Renal pelvis (tissue), 1 donor: ENCODE measurements at regions not wholly inside any gene's neighbourhood (a gene's known extent, or its start where the extent isn't known, plus 50 kb on each side); places are given as distances from the start of the nearest gene placed in this dataset.
A peak's percentile ranks its signal among the peaks of the same experiment; 100 is the strongest.
"Not testable (repeated sequence)": the region's sequence is repeated elsewhere in the genome, so short reads cannot be mapped to it uniquely, and the experiment has no call there.

Experiments
- DNase-seq: peaks from one replicate; pipeline ENCODE4 v3.0.0-alpha.2; 2013

- DNase-seq, result no peak
Observed at GRCh38 chrX:5702890-5703289, 525.8 kb downstream of the NLGN4X start.

GRCh38 chrX:5695971-5696370 is 532.7 kb downstream of the NLGN4X start:
- DNase-seq, result no peak

- DNase-seq, result no peak
Observed at GRCh38 chrX:5683996-5684395, 544.7 kb downstream of the NLGN4X start.

- no peak for DNase-seq
Observed at GRCh38 chrX:5681159-5681558, 547.5 kb downstream of the NLGN4X start.

- no peak for DNase-seq
Observed at GRCh38 chrX:5674036-5674435, 554.6 kb downstream of the NLGN4X start.

- DNase-seq, result no peak
Observed at GRCh38 chrX:5672099-5672498, 556.6 kb downstream of the NLGN4X start.

- not testable (repeated sequence) for DNase-seq
Observed at GRCh38 chrX:5666689-5667088, 562.0 kb downstream of the NLGN4X start.

GRCh38 chrX:5656544-5656943 is 572.1 kb downstream of the NLGN4X start:
- DNase-seq, result no peak

GRCh38 chrX:5650904-5651303 is 577.8 kb downstream of the NLGN4X start:
- no peak for DNase-seq

- DNase-seq, result no peak
Observed at GRCh38 chrX:5648941-5649568, 579.6 kb downstream of the NLGN4X start.

- no peak for DNase-seq
Observed at GRCh38 chrX:5646818-5647217, 581.8 kb downstream of the NLGN4X start.

- no peak for DNase-seq
Observed at GRCh38 chrX:5644776-5645175, 583.9 kb downstream of the NLGN4X start.

- DNase-seq, result no peak
Observed at GRCh38 chrX:5640071-5640470, 588.6 kb downstream of the NLGN4X start.

GRCh38 chrX:5638572-5638971 is 590.1 kb downstream of the NLGN4X start:
- no peak for DNase-seq

GRCh38 chrX:5632887-5633286 is 595.8 kb downstream of the NLGN4X start:
- no peak for DNase-seq

- DNase-seq, result no peak
Observed at GRCh38 chrX:5632061-5632614, 596.5 kb downstream of the NLGN4X start.

GRCh38 chrX:5617666-5618065 is 611.0 kb downstream of the NLGN4X start:
- no peak for DNase-seq

GRCh38 chrX:5595570-5595969 is 633.1 kb downstream of the NLGN4X start:
- DNase-seq, result no peak

GRCh38 chrX:5586726-5587125 is 641.9 kb downstream of the NLGN4X start:
- no peak for DNase-seq

GRCh38 chrX:5575407-5575806 is 653.3 kb downstream of the NLGN4X start:
- DNase-seq, result no peak

- DNase-seq, result no peak
Observed at GRCh38 chrX:5568934-5569333, 659.7 kb downstream of the NLGN4X start.

- no peak for DNase-seq
Observed at GRCh38 chrX:5559386-5559785, 669.3 kb downstream of the NLGN4X start.

GRCh38 chrX:5549512-5549911 is 679.2 kb downstream of the NLGN4X start:
- DNase-seq, result peak; percentile 30

GRCh38 chrX:5537098-5537497 is 691.6 kb downstream of the NLGN4X start:
- no peak for DNase-seq
